GM19372 (cell line): ENCODE measurements at regions not wholly inside any gene's neighbourhood (a gene's known extent, or its start where the extent isn't known, plus 50 kb on each side); places are given as distances from the start of the nearest gene placed in this dataset.

Experiments used
- ATAC-seq: cut with Tn5 transposase; IDR thresholded peaks from one replicate; pipeline ENCODE4 v1.9.1; 2021; ENCODE audit warnings: mild to moderate bottlenecking, low read depth, moderate library complexity; ENCODE audit not compliant: unreplicated experiment

DNA sequence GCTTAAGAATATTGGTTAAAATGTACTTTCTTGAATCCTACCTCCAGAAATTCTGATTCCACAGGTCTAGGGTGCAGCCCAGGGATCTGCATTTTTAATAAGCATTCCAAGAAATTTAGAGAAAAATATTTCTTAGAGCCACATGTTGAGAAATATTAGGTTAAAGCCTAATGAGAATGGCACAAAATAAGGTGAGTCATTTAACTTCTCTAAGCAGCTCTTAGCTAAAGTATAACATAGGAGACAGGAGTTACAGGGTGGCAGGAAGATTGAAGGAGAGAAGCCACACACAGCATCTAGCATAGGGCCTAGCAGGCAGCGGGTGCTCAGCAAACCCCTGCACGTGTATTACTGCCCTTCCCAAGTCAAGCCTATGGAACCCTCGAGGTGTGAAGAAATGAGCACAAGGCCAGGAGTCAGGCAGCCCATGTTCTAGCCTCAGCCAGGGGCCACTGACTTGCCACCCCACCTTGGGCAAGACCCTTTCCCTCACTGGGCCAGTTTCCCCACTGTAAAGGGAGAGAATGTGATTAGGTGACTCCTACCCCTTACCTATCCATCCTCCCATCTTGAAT, 197.1 kb upstream of the TLE3 start:
- no peak for ATAC-seq

DNA sequence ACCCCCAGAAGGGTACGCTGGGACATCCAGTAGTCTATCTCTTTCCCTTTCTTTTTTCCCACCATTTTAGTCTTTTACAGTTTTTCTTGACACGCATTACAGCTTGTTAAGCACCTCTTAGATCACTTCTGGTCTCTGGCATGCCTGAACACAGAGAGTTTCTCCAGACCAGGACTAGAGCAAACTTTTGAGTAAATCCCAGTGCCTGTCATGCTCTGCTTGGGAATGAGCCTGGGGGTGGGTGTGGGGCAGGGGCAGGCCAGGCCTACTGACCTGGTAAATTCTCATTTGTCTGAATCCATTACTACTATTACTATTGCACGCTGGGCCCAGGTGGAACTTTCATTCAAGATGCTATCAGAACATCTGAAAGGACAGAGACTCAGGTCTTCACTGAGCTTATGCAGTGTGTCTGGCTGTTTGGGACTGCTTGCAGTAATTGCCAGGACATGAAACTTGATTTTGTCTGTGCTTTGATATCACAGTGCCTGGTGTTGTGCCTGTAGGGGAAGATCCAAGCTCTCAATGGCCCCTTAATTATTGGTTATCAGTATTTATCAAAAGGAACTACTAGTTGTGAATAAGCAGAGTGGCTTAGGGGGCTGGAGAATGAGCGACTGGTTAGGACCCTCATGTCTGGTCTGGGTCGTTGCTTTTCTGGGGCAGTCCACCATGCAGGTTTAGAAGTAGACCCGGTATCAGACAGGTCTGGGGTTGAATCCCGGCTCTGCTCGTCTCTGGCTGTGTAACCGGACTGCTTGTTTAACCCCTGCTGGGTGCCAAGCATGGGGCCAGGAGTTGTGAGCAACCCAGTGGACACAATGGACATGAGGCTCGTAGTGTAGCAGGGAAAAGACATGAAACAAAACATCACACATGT, 196.1 kb upstream of the TLE3 start:
- ATAC-seq = no peak

DNA sequence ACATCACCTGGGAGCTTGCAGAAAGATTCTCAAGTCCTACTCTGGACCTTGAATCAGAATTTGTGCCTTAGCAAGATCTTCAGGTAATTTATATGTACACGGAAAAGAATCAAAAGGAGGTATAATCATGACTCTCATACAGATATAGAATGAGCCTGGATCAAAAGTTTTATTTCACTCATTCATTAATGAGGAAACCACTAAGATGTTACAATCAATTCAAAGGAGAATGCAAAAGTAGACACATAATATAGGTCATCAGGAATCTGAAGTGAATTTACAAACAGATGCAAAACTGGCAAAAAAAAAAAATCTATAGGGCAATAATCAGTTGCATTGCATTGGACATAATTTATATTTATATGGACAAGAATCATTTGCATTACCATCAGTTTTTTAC, 195.4 kb upstream of the TLE3 start:
- ATAC-seq = no peak

DNA sequence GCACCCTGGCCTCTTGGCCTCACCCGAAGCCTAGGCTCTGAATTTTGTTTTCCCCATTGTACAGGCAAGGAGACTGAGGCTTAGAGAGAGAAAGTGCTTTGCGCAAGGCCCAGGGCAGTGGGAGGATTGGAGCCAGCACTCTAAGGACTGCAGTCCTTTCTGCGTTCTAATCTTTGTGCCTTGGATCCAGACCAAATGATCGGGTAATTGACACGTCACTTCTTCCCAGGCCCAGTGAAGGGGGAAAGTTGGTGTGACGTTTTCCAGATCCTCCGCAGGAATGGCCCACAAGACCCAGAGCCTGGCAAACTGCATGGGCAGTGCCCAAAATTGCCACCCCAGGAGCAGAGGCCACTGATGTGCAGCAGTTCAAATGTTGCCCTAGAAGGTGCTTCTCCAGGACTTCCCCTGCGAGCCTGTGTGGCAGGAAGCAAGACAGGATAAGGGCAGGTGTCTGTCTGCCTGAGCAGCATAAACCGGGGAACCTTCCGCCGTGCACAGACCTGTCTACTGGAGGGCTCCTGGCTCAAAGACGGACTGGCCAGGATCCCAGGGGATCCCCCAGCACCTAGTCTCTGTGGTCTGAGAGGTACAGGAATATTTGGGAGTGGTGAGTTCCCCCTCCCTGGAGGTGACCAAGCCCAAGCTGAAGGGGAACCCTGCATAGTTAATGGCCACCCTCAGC, 194.5 kb upstream of the TLE3 start:
- no peak for ATAC-seq

DNA sequence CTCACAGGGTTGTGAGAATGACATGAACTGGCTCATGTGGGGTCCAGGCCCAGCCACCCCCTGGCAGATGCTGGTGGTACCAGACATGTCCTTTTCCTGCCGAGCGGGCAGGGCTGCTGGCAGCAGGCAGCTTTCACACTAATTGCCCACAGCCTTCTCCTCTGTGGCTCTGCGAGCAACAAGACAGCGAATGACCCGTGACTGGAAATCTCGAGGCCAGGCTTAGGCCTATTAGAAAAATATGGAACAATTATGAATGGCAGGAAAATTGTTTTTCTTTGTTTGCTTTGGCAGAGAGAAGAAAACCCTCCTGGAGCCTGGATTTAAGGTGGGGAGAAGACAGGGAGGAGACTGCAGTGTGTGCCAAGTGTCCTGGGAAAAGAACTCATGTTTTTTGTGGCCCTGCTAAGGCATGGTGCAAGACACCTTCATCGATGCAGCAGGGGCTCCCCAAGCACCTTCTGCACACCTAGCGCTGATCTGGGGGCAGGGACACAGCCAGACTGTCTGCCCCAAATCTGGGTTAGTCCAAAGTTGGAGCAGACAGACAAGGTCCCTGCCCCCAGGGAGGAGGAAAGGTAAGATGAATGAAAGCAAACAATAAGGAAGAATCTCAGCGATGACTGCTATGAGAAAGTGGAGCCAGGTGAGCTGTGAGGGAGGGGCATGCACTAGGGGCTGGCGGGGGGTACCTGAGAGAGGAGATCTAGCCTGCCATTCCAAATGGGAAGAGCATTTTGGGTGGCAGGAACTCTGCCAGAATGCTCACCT, 193.8 kb upstream of the TLE3 start:
- no peak for ATAC-seq

DNA sequence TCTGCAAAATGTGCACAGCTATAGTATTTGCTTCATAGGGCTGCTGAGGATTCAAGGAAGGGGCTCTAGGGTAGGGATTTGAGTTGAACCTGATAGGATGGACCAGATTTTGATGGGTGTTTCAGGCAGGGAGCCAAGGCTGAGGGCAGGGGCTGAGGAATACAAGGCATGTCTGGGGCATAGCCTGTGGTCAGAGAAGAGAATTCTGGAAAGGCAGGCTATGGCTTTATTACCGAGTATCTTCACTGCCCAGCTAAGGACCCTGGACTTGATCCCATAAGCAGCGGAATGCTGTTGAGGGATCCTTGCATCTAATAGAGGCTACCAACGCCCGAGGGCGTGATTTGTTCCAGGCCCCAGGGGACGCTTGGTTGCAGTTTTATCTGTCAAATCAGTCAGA, 193.0 kb upstream of the TLE3 start:
- ATAC-seq = no peak

DNA sequence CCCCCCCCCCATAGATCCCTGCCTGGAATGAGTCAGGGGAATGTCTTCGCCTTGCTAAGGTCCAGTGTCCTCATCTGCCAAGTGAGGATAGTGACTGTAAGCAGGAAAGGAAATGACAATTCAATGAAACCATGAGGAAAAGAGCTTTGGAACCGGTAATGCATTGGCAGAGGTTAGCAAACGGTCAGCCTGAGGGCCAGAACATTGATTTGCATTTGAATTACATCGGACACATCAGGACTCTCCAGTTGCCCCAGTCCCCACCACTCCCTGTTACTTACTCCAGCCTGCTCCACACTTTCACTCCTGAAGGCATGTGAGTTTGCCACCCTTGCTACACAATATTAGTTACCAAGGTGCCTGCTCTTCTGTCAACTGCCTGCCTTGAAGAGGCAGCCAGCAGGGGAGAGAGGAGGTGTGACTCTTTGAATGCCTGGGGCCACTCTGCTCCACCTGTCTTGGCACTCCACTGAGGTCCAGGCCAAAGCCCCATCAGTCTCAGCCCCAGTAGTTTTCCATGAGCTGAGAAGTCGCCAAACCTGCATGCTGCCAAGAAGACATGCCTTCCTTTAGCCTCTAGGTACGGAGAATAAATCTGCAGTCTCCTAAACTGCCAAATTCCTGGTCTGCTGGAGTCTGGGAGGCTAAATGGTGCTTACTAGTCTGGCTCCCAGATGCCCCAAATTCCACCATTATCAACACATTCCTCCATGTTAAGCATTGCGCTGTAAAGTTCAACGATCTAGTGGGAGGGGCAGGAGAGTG, 191.7 kb upstream of the TLE3 start:
- ATAC-seq = no peak

DNA sequence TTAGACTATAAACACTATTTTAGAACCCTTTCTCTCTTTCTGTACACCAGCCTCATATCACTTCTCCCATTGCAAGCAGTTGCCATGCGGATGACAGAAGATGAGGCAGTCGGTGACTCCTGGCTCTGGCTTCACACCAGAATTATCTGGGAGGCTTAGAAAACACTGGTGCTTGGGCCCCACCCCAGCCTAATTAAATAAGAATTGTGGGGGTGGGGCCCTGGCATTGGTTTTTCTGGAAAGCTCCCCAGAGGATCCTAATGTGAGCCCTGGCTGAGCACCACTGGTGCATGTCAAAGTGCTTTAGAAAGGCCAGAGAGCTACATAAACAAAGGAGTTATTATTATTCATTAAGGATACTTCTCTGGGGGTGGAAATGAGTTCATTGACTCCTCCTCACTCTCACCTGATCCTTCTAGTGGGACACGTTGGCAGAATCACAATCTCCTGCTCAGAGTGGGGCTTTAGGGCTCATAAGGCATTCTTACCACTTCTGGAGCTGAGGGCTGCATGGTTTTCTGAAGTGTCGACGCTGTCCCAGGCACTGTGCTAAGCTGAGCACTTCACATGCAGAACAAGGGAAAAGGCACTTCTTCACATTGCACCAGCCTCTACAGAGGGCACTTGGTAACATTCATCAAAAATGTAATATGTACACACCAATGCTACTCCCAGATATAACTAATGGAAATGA, 188.5 kb upstream of the TLE3 start:
- ATAC-seq = no peak

DNA sequence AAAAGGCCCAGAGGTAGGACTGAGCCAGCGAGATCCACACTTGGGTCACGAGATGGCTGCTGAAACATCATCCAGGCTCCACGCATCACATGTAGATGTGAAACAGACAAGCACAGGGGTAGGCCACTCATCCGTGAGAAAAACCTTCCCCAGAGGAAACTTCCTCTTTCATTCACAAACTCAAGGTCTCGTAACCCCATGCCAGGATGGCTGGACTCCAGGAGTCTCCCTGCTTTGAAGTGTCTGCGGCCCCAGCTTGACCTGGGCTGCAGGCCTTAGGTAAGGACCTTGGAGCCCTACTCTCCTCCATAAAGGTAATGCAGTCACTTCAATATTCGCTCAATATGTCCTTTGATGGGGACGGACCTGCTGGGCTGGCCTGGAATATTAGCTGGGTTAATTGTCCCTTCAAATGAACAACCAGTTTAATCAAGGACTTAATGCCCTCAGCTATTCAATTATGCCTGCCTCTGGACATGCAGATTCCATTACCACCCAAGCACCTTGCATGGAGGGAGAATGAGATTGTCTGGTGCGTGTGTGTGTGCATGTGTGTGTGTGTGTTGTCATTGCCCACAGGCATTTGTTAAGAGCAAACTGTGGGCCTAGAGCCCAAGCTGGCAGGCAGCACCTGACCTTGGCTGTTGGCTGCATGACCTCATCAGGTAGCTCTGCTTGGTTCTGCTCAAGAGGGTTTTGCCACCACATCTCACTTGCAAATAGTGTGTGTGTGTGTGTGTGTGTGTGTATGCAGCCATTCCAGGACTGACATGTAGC, 186.9 kb upstream of the TLE3 start:
- no peak for ATAC-seq

DNA sequence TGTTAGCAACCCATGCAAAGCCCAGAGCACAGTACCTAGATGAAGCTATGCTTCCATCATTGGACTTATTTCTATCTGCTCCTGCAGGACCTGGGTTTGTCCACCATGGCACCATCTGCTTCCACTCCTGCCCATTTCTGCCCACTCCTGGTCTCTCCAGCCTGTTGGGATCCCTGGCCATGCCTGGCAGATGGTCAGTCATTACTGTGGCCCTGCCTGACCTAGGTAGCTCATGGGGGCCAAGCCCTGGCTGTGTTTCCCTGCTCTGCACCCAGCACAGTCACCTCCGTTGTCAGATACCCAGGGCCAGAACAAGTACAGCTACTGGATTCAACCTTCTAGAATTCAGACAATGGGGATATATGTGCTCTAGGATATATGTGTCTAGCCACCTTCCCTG, 185.8 kb upstream of the TLE3 start:
- no peak for ATAC-seq

DNA sequence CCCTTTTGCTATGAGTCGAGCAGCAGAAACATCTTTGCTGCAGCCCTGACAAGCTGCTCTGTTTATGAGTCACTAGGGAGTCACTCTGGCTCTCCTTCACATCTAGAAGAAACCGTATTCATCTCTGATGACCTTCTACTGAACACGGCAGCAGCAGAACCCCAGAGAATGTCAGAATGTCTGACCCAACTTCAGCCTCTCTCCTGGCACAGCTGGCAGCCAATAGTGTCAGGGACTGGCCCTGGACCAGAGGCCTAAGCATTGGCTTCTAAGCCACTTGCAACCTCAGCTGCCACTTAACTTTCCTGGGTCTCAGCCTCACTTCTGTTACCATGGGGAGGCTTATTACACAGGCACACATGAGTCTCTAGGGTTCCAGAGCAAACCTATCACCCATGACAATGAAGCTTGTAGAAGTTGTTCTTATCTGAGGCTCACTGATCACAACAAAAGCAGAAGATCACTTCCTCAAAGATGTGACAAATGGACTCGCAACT, 184.1 kb upstream of the TLE3 start:
- no peak for ATAC-seq

DNA sequence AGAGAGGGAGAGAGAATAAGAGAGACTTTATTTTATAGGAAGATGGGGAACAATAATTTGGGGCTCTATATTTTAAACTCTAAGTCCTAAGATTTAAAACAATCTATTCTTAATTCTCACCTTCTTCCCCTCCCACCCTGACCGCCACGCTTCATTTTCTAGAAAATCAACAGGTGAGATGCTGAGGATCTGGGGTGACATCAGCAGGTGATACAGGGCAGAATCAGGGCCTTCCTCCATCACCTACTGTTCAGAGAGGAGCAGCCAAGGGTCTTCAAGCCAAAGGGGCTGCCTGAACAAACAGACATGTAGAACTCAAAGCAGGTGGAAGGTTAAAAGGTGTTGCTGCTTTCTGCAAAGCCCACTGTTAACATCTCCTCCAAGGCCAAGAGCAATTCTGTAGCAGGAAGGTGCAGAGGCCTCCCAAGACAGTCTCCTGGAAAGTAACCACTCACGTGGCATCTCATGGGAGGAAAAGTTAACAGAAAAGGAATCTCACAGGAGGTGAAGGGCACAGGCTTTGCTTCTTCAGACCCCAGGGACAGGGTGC, 183.6 kb upstream of the TLE3 start:
- ATAC-seq = no peak

DNA sequence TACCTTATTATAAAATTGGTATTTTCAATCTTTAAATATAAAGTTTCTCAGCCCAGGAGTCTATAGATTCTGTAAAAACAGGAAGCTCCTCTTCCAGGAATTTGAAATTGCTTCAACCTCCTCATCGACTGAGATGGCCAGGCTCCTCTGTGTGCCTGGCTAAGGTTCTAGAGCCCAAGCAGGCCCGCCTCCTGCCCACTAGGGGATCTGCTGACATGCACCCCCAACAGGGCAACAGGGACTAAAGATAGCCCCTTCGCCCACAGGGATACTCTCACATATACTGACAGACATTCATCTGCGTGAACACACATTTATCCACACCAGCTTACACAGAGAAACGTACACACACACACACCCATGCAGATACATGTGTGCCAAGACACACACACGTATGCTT, 183.1 kb upstream of the TLE3 start:
- no peak for ATAC-seq

DNA sequence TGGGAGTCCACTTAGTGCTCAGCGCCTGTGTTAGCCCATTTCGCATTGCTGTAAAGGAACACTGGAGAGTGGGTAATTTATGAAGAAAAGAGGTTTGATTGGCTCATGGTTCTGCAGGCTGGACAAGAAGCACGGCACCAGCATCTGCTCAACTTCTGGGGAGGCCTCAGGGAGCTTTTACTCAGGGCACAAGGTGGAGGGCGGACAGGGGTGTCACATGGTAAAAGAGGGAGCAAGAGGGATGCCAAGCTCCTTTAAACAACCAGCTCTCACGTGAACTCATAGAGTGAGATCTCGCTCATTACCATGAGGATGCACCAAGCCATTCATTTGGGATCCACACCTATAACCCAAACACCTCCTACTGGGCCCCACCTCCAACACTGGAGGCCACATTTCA, 181.4 kb upstream of the TLE3 start:
- no peak for ATAC-seq

DNA sequence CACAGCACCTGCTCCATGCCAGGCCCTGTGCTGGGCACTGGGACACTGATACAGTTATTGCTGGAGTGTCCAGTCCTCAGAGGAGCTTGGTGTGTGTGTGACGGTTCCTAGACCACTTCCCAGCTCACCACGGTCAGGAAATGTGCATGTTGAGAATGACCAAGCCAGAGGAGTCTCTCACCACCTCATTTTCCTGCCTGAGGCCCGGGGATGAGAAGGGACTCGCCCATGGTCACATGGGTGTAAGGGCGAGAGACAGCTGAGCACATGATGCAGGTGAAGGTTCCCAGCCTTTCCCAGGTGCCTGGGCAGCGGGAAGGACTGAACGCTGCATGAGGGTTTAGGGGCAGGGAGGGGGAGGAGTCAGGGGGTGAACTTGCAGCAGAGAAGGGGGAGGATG, 180.9 kb upstream of the TLE3 start:
- ATAC-seq = no peak

DNA sequence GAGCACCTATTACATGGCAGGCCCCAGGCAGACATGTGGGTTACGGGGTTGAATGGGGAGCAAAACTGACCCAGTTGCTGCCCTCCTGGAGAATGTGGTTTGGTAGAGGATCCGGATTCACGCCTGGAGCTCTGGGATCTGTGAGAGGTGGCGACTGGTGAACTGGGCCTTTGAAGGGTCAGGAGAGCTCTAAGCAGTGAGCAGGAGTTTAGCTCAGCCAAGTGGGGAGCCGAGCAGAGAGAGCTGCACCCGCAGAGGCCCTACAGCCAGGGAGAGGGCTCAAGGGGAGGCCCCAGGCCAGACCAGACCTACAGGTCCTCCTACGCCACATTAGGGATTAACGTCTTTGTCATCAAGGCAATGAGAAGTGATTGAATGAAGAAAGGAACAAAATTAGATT, 179.8 kb upstream of the TLE3 start:
- ATAC-seq = no peak

DNA sequence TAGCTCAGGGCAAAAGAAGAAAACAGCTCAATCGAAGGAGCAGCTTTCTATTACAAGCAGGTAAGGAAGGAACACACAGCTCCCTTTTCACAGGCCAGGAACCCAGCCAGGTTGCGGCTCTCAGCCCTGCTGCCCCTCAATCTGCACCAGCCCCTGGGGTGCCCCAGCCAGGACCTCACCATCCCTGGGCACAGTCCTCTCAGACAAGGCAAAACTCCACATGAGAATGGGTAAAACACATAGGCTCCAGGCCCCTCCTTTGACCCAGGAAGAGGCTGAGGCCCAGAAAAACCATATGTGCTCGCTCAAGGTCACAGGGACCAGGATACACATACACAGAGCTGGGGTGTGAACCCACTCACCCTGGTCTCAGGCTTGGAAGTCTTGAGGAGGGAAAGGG, 178.7 kb upstream of the TLE3 start:
- ATAC-seq = no peak

DNA sequence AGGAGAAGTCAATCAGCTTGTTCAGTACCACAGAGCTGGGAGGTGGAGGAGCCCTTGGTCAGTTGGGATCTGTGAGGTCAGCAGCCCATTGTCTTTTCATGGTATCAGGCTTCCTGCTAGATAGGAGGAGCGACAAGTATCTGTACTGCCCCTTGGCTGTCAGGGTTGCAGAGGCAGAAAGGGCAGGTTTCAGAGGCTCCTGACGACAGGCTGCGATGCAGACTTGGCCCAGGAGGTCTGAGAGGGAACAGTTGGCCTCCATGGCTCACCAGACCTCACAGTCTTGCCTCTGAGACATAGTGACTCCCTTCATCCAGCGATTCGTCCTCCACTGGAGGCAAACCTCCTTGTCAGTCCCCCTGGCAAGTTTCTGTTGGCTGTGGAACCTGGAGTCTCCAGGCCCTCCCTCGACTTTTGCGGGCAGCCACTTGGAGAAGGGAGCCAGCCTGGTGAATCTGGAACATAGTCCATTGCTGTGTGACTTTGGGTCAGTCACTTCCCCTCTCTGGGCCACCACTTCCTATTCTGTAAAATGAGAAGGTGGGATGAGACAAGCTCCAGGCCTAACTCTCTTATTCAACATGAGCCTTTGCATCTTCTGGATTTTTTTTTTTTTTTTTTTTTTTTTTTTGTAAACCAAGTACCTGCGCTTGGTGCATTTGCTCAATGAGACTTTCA, 177.9 kb upstream of the TLE3 start:
- no peak for ATAC-seq
